Limb (tissue), 2 donors: ENCODE measurements at regions not wholly inside any gene's neighbourhood (a gene's known extent, or its start where the extent isn't known, plus 50 kb on each side); places are given as distances from the start of the nearest gene placed in this dataset.
"Not testable (repeated sequence)": the region's sequence is repeated elsewhere in the genome, so short reads cannot be mapped to it uniquely, and the experiment has no call there.

Source experiments
- DNase-seq, 2 donors: peaks; one replicate each; pipeline ENCODE4 v3.0.0-alpha.2; 2016; ENCODE audit errors: extremely low spot score in 2 of 2

DNA sequence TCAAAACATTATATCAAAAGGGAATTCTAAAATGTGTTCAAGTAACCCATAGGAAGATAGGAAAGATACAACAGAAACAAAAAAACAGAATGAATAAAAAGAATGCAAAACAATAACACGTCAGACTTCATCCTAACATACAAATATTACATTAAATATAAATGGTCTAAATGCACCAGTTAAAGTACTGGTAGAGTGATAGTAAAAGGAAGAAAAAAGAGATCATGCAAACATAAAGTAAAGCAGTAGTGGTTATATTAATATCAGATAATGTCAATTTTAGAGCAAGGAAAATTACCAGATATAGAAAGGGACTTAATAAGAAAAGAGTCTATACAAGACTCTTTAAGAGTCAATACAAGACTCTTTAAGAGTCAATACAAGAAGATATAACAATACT, 755.7 kb downstream of the MCTP2 start:
- no peak for DNase-seq

DNA sequence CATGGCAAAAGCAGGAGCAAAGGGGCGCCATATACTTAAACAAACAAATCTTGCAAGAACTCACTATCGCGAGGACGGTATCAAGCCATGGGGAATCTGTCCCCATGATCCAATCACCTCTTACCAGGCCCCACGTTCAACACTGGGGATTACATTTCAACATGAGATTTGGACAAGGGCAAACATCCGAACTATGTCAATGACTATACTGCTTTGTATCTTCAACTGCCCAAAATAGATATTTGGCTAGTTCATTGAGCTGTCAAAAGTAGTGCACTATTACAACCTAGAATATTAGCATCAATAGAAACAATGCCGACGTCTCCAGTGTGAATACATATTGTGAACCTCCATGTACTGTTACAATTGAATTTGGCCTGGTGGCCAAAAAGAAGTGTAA, 760.4 kb downstream of the MCTP2 start:
- DNase-seq, result no peak

DNA sequence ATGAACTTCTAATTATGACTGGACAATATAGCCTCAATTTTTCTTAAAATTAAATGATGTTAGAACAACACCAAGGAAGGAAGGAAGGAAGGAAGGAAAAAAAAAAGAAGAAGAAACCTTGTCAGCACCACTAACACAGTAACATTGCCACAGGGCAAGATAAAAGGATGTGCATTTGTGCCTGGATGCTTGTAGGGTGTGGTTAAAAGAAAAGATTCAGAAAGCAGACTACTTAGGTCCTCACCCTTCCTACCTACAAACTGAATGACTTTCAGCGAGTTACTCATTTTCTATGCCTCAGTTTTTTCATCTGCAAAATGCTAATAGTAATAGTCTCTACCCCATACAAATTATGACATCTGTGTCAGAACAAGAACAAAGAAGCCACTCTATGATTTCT, 778.3 kb downstream of the MCTP2 start:
- DNase-seq, result no peak

DNA sequence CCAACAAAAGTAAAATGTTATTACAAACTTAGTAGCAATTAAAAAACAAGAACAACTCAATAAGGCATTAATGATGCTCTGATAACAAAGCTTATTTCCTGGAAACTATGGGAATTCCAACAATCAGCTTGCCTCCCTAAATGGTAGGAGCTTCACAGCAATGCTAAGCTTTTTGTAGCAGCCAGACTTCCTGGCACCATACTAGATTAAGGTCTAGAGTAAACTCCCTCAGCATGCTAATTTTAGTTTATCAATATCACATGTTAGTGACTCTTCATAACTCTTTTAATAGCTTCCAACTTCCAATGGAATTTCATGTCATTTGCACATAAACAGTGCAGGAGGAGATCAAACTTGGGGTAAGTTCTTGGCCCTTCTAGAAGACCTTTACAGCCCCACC, 782.0 kb downstream of the MCTP2 start:
- DNase-seq, result no peak

DNA sequence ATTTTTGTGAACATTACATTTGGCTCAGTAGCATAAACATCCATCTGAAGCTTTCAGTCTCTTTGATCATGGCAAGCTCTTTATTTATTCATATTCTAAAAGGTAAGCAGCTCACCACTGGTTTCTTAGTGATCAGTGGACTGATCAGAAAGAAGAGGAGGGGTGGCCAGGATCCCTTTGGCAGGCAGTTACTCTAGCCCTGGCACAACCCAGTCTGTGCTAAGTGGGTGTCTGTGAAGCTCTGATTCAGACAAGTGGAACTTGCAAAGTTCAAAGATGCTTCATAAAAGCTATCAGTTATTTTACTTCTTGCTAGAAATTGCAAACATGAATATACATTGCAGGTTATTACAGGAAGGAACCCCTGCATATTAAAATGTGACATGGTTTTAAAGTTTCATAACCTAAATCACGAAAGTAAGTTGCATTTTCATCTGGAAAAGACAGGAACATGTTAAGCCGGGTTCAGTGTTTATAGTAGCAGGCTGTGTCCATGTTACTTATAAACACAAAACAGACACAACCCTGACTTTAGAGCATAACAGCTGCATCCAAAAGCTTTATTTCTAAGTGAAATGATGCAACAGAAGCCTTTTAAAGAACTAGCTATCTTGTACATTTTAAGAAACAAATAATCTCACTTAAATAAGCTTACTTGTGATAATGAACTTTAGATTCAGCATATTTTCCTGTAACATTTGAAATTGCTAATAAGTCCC, 785.3 kb downstream of the MCTP2 start:
- no peak for DNase-seq

DNA sequence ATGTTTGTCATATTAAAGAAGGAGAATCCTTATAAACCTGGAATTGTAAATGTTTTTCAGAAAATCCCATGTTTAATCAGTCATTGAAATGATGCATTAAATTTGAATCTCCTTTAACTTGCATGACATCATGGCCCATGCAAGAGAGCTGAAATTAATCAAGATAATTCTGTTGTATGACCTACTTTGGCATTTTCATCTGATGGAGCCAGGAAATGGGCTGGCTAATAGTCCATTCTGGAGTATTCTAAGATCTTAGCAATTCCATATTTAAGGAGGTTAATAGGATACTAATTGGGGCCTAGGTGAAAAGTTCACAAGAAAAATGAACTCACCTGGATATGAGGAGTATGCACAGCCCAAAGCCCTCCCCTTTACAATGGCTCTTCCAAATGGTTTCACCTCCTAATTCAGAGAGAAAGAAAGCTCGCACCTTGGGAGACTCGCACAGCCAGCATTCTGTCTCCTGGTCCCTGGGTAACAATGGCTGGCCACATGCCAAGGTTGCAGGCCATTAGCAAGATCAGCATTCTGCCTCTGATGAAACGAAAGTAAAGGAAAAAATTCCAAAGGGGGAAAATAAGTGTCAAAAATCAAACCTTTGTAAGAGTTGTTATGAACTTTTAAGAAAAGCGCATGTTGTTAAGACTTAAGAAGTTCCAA, 786.4 kb downstream of the MCTP2 start:
- DNase-seq, result peak in 1 of 2 donors; percentile 44

DNA sequence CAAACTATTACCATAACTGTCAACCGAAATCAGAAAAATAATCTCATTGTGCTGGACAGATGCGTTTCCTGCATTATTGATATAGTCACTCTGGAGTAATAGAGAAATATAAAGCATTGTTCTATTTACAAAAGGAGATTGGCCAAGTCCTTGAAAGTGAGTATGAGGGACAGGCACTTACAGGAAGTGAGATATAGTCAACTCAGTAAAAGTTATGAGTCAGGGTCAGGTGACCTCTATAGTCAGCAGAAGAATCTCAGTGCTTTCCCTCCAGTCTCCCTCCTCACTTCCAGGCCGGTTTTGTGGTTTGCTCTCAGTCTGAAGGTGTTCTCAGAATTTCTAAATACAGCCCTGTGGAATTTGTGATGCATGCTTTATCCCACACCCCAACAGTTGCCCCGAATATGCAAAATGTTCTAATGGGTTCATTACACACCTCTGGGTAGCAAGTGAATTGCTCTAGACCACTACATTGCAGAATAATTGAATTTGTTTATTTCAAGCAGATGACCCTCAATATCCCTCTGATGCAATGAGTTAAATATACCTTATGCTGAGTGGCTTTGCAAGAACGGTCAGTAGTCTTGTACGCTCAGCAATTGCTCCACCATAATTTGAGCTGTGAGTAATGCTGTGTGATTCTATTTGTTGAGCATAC, 787.7 kb downstream of the MCTP2 start:
- no peak for DNase-seq

DNA sequence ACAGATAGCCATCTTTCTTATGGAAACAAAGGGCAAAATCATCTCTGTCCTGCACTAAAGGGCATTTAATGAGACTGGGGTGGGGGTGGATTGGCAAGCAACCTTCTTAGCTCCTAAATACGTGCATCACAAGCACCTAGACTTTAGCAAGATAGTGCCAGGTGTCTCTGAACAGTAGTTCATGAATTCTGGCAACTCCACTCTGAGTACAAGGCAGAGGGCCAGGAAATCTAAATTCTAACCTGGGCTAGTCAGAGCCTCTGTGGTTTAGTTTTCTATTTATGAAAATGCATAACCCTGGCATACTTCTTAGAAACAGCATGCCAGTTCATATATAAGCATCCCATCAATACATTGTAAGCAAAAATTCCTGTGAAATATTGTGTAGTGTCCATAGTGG, 788.5 kb downstream of the MCTP2 start:
- no peak for DNase-seq

DNA sequence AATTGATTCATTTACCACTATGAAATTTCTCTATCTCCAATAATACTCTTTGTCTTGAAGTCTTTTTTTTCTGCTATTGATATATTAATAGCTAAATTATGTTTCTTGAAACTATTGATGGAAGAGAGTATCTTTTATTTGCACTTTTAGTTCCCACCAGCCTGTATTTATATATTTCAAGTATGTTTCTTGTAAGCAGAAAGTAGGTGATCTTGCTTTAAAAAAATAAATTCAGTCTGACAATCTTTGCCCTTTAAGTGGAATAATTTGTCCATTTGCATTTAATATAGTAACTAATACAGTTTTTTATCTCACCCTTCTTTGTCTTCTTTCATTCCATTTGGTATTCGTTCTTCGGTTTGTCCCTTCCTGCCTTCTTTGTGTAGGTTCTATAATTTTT, 790.5 kb downstream of the MCTP2 start:
- no peak for DNase-seq

DNA sequence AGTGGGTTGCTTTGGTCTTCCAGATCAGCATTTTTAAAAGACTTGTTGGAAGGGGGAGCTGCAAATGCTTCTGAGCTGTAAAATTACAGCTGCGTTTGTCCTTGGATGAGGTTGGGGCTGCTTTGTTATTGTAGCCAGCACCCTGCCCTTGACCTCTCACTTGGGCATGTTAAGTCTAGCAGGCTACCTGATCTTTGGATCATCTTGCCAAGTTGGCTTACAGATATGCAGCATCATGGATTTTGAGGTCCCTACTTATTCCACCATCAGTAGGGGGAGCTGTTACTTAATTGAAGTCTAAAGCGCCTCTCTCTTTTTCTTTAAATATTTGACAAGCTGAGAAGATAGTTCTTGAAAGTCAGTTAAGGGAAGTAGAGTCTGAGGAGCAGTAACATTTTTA, 793.0 kb downstream of the MCTP2 start:
- no peak for DNase-seq

DNA sequence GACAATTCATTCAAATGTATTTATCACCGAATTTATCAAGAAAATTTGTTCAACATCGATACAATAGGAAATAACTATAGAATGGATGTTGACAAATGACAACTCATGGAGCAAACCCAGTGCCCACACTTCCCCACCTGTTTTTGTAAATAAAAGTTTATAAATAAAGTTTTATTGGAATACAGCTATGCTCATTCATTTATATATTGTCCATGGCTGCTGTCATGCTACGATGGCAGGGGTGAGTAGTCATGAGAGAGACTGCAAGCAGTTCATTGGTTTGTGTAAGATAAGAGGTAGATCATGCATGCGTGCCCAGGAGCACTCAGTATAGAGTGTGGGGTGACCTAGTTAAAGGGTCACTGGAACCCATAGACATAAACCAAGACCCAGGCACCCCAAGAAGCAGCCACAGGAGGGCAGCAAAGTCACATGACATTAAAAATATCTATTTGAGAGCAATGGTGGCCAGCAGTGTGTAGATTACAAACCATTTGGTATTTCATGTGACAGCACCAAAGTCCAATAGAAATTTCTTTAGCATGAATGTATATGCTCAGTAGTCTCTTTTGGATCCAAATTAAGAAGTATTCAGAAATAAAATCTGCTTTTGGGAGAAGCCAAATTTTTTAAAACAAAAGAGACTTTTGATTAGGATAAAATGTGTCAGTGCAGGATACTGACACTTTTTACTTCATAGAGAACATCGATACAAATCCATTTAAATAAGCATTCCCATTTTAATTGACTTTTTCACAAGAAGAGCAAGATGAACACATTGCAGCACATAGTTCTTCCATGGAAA, 794.8 kb downstream of the MCTP2 start:
- DNase-seq, result peak in 1 of 2 donors; percentile 48

DNA sequence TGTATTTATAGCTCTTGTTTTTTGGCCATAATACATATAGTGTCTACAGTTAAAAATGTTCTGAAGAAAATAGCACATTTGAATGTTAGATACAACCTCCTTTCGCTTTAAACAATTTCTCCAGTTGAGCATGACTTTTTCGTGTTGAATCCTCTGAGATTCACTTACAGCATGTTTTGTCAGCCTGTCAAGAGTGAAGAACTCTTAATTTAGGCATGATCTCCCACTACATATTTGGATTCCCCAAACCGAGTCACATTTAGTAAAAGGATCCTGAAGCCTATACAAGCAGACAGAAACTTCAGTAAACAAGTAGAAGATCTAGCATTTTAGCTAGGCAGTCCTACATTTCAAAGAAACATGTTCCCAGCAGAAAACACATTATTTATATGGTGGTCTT, 796.6 kb downstream of the MCTP2 start:
- DNase-seq, result no peak

DNA sequence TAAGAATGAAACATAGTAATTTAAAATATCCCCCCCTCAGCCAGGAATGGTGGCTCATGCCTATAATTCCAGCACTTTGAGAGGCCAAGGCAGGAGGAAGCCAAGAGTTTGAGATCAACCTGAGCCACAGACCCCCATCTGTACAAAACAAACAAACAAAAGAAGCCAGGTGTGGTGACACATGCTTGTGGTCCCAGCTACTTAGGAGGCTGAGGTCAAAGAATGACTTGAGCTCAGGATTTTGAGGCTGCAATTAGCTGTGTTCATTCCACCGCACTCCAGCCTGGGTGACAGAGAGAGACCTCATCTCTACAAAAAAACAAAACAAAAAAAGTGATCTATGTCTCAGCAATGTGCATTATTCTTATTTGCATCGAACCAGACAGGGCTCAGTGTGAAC, 800.8 kb downstream of the MCTP2 start:
- DNase-seq, result no peak

DNA sequence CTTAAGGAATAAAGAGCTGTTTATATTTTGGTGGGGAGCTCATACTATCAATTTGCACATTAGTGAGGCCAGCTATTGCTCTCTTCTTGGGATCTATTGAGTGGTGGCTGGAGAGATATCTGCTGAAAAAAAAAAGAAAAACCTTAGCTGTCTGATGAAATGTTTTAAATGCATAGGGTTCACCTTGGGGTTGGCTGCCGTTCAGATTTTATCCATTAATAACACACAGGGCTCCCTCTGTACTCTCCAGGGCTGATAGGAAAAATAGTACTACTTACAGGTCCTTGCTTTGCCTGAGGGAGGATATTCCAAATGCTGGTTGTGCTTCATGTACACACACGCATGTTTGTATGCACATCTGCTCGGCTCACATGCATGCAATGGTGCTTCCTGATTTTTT, 803.7 kb downstream of the MCTP2 start:
- no peak for DNase-seq

DNA sequence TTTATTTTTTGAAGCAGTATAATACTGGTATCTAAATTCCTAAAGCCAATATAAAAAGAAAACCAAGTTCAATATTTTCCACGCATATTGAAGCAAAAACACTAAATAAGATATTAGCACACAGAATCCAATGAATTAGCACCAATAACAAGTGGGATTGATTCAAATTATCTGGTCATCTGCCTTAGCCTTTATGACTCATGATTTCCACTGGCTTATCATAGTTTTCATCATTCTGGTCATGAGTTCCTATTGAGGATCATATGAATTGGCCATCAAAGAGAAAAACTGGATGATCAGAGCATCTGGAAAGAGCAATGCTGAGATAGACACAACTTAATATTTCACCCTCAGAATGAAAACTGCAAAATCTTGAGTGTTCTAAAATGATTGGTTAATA, 809.9 kb downstream of the MCTP2 start:
- DNase-seq, result no peak

DNA sequence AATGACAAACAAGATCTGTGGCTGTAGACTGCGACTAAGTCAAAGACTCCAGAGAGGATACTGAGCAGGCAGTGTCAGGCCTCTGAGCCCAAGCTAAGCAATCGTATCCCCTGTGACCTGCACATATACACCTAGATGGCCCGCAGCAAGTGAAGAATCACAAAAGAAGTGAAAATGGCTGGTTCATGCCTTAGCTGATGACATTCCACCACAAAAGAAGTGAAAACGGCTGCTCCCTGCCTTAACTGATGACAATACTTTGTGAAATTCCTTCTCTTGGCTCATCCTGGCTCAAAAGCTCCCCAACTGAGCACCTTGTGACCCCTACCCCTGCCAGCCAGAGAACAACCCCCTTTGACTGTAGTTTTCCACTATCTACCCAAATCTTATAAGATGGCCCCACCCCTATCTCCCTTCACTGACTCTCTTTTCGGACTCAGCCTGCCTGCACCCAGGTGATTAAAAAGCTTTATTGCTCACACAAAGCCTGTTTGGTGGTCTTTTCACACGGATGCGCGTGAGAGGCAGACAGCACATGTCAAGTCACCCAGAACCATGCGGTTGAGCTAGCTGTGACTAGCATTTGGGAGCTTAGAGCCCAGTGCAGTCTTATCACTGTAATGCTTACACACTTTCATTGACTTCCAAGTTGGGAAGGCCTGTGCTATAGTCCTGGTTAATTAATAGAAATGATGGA, 812.0 kb downstream of the MCTP2 start:
- DNase-seq, result not testable (repeated sequence)

DNA sequence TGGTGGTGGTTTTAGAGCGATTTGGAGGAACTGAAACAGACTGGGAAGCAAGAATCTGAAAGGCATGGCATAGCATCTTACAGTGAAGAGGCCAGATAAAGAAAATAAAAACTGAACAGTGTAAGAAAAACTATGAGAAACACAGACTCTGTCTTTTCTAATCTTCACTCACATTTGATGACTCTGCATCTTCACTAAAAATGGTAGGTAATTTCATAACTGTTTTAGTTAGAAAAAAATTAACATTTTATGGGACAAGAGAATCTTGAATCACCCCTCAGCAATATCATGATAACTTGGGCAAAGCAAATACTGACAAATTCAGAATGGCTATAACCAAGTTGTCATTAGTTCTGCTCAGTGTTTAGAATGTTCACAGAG, 812.6 kb downstream of the MCTP2 start:
- DNase-seq, result no peak

DNA sequence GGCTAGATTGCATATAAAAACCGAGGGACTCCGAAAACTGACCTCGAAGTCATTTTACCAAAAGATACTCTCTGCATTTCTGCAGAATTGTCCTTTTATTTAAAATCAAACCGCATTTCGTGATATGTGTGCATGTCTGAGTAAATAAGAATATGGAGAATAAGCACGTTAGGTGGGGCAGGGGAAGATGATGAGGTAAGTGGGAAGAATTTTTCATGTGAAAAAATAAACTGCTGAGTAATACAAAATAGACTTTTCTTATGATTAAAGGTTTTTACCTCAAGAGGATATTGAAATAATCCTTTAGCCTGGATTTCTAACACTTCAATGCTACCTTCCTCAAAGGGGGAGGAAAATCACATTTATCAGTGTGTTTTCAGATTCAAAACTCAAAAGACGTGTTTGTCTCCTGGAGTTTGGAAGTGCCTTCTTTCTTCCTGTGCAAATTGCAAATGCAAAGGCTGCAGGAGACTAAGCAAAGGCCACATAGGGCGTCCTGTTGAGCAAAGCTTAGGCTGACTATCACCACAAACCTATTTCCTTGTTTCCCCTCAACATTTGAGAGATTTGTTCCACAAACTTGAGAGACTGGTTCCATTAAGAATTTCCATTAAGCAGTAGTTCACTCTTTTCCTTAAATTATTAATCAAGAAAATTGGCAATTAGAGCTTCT, 813.5 kb downstream of the MCTP2 start:
- no peak for DNase-seq

DNA sequence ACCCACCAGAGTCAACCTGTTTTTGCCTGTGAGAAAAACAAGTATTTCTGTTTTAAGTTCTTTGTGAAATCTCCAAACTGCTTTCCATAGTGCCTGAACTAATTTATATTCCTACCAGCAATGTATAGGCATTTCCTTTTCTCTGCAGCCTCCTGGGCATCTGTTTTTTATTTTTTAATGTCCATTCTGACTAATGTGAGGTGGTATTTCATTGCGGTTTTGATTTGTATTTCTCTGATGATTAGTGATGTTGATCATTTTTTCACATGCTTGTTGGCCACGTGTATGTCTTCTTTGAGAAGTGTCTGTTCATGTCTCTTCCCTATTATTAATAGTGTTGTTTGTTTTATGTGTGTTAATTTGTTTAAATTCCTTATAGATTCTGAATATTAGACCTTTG, 820.5 kb downstream of the MCTP2 start:
- DNase-seq, result no peak

DNA sequence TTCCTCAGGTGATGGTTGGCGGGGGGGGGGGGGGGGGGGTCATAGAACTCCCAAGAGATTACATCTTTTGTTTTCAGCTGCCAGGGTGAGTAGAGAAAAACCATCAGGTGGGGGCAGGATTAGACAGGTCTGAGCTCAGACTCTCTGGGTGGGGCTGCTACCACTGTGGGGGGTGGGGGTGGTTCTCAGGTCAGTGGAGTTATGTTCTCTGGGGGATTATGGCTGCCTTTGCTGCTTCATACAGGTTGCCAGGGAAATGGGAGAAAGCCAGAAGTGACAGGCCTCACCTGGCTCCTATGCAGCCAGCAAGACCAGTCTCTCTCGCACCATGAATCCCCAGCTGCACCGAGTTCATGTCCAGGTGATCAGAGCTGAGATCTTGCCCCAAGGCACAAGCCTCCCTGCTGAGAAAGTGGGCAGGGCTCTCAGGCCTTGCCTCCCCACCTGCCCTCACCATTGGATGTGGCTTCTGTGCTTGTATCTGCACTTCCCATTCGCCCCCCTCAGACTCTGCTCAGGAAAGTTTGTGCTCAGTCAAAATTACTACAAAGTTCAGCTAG, 828.1 kb downstream of the MCTP2 start:
- no peak for DNase-seq
